Glutamatergic neuron (in vitro differentiated cells): ENCODE measurements at regions not wholly inside any gene's neighbourhood (a gene's known extent, or its start where the extent isn't known, plus 50 kb on each side); places are given as distances from the start of the nearest gene placed in this dataset.

Source experiments
- DNase-seq: peaks from one replicate; pipeline ENCODE4 v3.0.0; 2022
- H3K27ac Mint-ChIP-seq: one replicate; pipeline ENCODE4 v1.8.0; 2020; ENCODE audit warnings: mild to moderate bottlenecking, mixed read lengths, inconsistent platforms; ENCODE audit not compliant: unreplicated experiment
- H3K27me3 Mint-ChIP-seq: one replicate; pipeline ENCODE4 v1.8.0; 2020; ENCODE audit warnings: mild to moderate bottlenecking, moderate library complexity, mixed read lengths, inconsistent platforms; ENCODE audit not compliant: unreplicated experiment
- H3K36me3 Mint-ChIP-seq: one replicate; pipeline ENCODE4 v1.8.0; 2020; ENCODE audit warnings: mild to moderate bottlenecking, mixed read lengths, inconsistent platforms; ENCODE audit not compliant: unreplicated experiment
- H3K4me1 Mint-ChIP-seq: one replicate; pipeline ENCODE4 v1.8.0; 2020; ENCODE audit warnings: mild to moderate bottlenecking, low read depth, mixed read lengths, inconsistent platforms; ENCODE audit not compliant: unreplicated experiment
- H3K4me3 Mint-ChIP-seq: one replicate; pipeline ENCODE4 v1.8.0; 2020; ENCODE audit warnings: mild to moderate bottlenecking, mixed read lengths, inconsistent platforms; ENCODE audit not compliant: unreplicated experiment
- H3K9me3 Mint-ChIP-seq: one replicate; pipeline ENCODE4 v1.8.0; 2020; ENCODE audit warnings: mild to moderate bottlenecking, moderate library complexity, mixed read lengths, inconsistent platforms; ENCODE audit not compliant: unreplicated experiment
- TF ChIP-seq, protein P1 (sequence below): fragments of 200-600 bp; sonication (generic); IDR thresholded peaks from one replicate; pipeline ENCODE4 v1.5.0; 2021; ENCODE audit not compliant: partially characterized antibody, unreplicated experiment

DNA sequence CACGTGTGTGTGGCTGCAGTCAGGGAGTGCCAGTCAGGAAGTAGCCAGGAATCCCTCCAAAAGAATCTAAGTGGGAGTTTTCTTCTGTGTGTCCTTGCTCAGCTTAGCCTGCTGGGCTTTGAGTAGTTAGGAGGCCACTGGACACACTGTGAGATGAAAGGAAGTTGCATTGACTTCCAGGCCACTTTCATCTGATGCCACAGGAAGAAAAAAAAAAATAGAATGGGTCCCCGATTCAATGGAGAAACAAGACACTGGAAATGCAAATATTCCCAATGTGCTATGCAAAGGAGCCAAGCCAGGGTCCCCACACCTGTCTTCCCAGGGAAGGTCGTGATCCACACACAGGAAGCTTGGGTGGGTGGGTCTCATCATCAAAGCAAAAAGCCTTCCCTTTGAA, 95.6 kb upstream of the E2F8 start:
- Mint-ChIP-seq H3K27me3 (peaks cover 7% of the 10 kb centered on the region), H3K9me3 (peaks cover 3% of the 10 kb centered on the region), H3K36me3 (no peaks in the 10 kb centered on the region), H3K27ac (no peak overlapping the region), H3K4me3 (no peak overlapping the region), H3K4me1 (no peaks in the 10 kb centered on the region)
- TF ChIP-seq, protein P1, sequence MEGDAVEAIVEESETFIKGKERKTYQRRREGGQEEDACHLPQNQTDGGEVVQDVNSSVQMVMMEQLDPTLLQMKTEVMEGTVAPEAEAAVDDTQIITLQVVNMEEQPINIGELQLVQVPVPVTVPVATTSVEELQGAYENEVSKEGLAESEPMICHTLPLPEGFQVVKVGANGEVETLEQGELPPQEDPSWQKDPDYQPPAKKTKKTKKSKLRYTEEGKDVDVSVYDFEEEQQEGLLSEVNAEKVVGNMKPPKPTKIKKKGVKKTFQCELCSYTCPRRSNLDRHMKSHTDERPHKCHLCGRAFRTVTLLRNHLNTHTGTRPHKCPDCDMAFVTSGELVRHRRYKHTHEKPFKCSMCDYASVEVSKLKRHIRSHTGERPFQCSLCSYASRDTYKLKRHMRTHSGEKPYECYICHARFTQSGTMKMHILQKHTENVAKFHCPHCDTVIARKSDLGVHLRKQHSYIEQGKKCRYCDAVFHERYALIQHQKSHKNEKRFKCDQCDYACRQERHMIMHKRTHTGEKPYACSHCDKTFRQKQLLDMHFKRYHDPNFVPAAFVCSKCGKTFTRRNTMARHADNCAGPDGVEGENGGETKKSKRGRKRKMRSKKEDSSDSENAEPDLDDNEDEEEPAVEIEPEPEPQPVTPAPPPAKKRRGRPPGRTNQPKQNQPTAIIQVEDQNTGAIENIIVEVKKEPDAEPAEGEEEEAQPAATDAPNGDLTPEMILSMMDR, result no peak
- no peak for DNase-seq

DNA sequence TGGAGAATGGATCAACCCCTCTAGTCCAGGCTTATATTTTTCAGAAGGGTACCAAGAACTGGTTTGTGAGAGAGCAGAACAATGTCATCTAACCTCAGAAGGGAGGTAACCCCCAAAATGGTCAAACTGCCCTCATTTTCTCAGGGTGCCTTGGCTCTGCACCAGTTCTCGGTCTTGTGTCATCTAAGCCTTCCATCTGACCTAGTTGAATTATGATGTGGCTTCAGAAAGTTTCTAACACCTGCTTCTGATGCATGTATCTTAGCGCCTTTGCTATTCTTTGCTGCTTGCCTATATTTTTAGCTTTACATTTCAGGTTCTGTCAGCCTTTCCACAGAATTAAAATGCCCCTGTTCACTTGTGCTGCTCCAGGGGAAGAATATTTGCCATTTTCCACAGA, 91.7 kb upstream of the E2F8 start:
- TF ChIP-seq, protein P1, result no peak
- Mint-ChIP-seq H3K4me3 (no peak overlapping the region), H3K27ac (no peak overlapping the region), H3K4me1 (peaks cover 6% of the 10 kb centered on the region), H3K27me3 (no peaks in the 10 kb centered on the region), H3K9me3 (peaks cover 3% of the 10 kb centered on the region), H3K36me3 (no peaks in the 10 kb centered on the region)
- DNase-seq, result no peak

DNA sequence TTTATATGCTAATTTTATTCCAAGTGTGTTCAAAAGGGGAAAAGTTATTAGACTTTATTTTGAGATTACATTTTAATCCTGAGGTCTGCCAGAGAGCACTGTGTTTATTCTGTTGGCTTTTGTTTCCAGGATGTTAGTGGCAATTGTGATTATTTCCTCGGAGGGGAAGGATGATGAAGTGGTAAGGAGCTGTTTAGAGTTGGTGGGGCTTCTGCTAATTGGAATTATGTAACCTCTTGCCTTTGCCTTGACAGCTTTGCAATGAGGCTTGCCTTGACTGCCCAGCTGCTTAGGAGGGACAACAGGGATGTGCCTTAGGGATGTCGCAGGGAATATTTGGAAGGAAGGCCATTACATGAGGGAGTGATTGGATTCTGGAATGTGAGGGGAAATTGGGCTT, 89.7 kb upstream of the E2F8 start:
- Mint-ChIP-seq H3K9me3 (peaks cover 3% of the 10 kb centered on the region), H3K4me1 (peaks cover 6% of the 10 kb centered on the region), H3K27me3 (no peaks in the 10 kb centered on the region), H3K36me3 (no peaks in the 10 kb centered on the region), H3K27ac (no peak overlapping the region), H3K4me3 (no peak overlapping the region)
- TF ChIP-seq, protein P1, result no peak
- DNase-seq, result no peak

DNA sequence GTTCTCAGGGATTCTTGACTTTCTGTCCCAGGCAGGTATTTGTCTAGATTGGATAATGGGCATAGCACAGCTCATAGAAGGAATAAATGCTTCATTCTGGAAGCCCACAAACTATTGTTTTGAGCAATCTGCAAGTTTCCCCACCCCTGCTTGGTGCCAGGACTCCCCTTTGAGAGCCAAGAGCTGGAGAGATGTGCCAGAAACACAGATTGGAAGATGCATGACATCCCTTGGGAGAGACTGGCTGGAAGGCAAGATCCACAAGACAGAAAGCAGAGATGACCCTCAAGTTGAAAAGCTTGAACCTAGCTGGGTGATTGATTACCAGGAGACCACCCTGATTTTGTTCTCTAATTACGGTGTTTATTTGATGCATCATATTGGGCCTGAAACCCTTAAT, 89.2 kb upstream of the E2F8 start:
- Mint-ChIP-seq H3K9me3 (peaks cover 3% of the 10 kb centered on the region), H3K36me3 (peaks cover 1% of the 10 kb centered on the region), H3K4me3 (no peak overlapping the region), H3K27ac (no peak overlapping the region), H3K27me3 (no peaks in the 10 kb centered on the region), H3K4me1 (peaks cover 6% of the 10 kb centered on the region)
- TF ChIP-seq, protein P1, result no peak
- no peak for DNase-seq

DNA sequence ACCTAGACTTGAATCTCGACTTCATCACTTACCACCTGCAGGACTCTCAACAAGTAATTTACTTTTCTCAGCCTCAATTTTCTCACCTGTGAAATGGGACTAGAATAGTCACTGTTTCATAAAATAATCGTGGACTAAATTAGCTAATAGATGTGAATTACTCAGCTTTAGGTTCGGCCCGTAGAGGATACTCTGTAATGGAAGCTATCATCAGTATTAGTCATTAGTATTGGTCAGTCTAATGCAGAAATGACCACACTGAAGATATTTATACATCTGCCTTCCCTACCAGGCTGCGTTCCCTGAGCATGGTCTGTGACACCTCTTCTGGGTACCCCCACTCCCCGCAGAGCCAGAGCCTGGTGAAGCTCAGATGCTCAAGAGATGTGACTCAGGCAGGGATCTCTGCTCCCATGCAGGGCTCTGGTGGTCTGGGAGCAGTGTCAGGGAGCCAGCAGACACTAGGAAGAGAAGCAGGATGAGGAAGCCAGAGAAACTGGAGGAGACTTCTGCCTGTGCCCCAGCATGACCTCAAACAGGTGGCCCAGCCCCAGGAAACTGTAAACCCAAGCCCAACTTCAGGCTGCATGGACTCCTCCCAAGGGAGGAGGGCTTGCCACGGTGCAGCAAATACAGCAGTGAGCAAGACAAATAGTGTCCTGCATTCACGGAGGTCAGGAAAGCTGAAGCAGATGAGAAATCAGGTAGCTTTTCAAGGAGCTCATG, 88.0 kb upstream of the E2F8 start:
- TF ChIP-seq, protein P1, result no peak
- no peak for DNase-seq
- Mint-ChIP-seq H3K4me3 (no peak overlapping the region), H3K4me1 (peaks cover 6% of the 10 kb centered on the region), H3K27me3 (no peaks in the 10 kb centered on the region), H3K27ac (no peak overlapping the region), H3K36me3 (peaks cover 7% of the 10 kb centered on the region), H3K9me3 (peaks cover 3% of the 10 kb centered on the region)
